ENCODE measurements at regions not wholly inside any gene's neighbourhood (a gene's known extent, or its start where the extent isn't known, plus 50 kb on each side); places are given as distances from the start of the nearest gene placed in this dataset.

GRCh38 chr22:49284931-49285330 lies 542.7 kb downstream of the BRD1 start:
- BruUV-seq (replicated peaks): no TSS peak
- Histone ChIP-seq H3K36me3 (ENCODE audit: low read depth, low read length) (no peaks in the 10 kb centered on the region), H3K9me2 (replicated peaks; ENCODE audit: low read length) (no peaks in the 10 kb centered on the region), H3K4me3 (ENCODE audit: low read length) (no peak overlapping the region), H2AFZ (ENCODE audit: low read length) (no peak overlapping the region), H3F3A (ENCODE audit: low read length, unreplicated experiment) (no peaks in the 10 kb centered on the region), H3K4me1 (ENCODE audit: insufficient read depth, low read length) (no peaks in the 10 kb centered on the region), H3K4me2 (ENCODE audit: low read length) (no peak overlapping the region), H3K9me3 (ENCODE audit: low read length) (no peaks in the 10 kb centered on the region), H3K27me3 (ENCODE audit: low read length) (peaks cover 34% of the 10 kb centered on the region), H3K9ac (ENCODE audit: low read length) (no peak overlapping the region), H3K27ac (ENCODE audit: low read length) (no peak overlapping the region), H4K20me1 (ENCODE audit: low read length) (no peaks in the 10 kb centered on the region), H3K79me2 (ENCODE audit: low read length) (no peaks in the 10 kb centered on the region)
- no peak for ATAC-seq
- intact Hi-C loops (cut with micrococcal nuclease): no loop called here
- no peak for DNase-seq
- ChIA-PET CTCF (no interaction called here), POLR2A (ENCODE audit: unreplicated experiment) (no interaction called here)
- TF ChIP-seq EZH2 (IDR thresholded peaks at IDR 0.05; ENCODE audit: low read length, unreplicated experiment): no peak
- TF ChIP-seq EZH2phosphoT487 (IDR thresholded peaks at IDR 0.05; ENCODE audit: borderline replicate concordance, low read length): no peak
- TF ChIP-seq CTCF (conservative IDR thresholded peaks at IDR 0.05; ENCODE audit: low read depth, low read length): no peak

- Histone ChIP-seq H3K27me3 (ENCODE audit: low read length) (peaks cover 32% of the 10 kb centered on the region), H4K20me1 (ENCODE audit: low read length) (no peaks in the 10 kb centered on the region), H3K4me1 (ENCODE audit: insufficient read depth, low read length) (no peaks in the 10 kb centered on the region), H3K9me3 (ENCODE audit: low read length) (no peaks in the 10 kb centered on the region), H3K4me2 (ENCODE audit: low read length) (no peak overlapping the region), H3K36me3 (ENCODE audit: low read depth, low read length) (no peaks in the 10 kb centered on the region), H3K4me3 (ENCODE audit: low read length) (no peak overlapping the region), H3K9me2 (replicated peaks; ENCODE audit: low read length) (no peaks in the 10 kb centered on the region), H2AFZ (ENCODE audit: low read length) (no peak overlapping the region), H3K79me2 (ENCODE audit: low read length) (no peaks in the 10 kb centered on the region), H3F3A (ENCODE audit: low read length, unreplicated experiment) (no peaks in the 10 kb centered on the region), H3K27ac (ENCODE audit: low read length) (no peak overlapping the region), H3K9ac (ENCODE audit: low read length) (no peak overlapping the region)
- ATAC-seq (no peak), DNase-seq (no peak)
- no peak for TF ChIP-seq EZH2 (IDR thresholded peaks at IDR 0.05; ENCODE audit: low read length, unreplicated experiment)
- no peak for TF ChIP-seq EZH2phosphoT487 (IDR thresholded peaks at IDR 0.05; ENCODE audit: borderline replicate concordance, low read length)
- no peak for TF ChIP-seq CTCF (conservative IDR thresholded peaks at IDR 0.05; ENCODE audit: low read depth, low read length)
- ChIA-PET POLR2A (ENCODE audit: unreplicated experiment) (no interaction called here), CTCF (no interaction called here)
- no TSS peak for BruUV-seq (replicated peaks)
- intact Hi-C loops (cut with micrococcal nuclease): no loop called here
Measured at GRCh38 chr22:49284056-49284784, 543.5 kb downstream of the BRD1 start.

DNA sequence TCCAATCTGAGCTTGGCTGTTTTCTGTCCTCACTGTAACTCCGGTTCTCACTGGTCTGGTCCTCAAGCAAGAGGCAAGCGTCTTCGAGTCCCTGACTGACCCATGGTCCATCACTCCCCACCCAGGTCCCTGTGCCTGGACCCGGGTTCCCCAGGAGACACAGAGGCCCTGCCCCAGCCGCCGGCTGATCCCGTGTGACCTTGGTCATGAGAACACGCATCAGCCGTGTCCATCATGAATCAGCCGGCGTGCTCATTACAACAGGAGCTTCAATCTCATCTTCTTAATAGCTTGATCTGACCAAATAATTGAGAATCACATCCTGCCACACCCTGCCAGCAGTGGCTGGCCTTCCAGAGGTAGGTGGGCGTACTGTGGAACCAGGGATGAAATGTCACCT lies 545.1 kb downstream of the BRD1 start:
- H4K20me1 ChIP-seq (ENCODE audit: low read length): no peaks in the 10 kb centered on the region
- ATAC-seq: no peak
- CTCF ChIA-PET: no interaction called here
- H3K27me3 ChIP-seq (ENCODE audit: low read length): peaks cover 32% of the 10 kb centered on the region
- no peak overlapping the region for H3K4me2 ChIP-seq (ENCODE audit: low read length)
- H2AFZ ChIP-seq (ENCODE audit: low read length): no peak overlapping the region
- TF ChIP-seq EZH2 (IDR thresholded peaks at IDR 0.05; ENCODE audit: low read length, unreplicated experiment) (no peak), EZH2phosphoT487 (IDR thresholded peaks at IDR 0.05; ENCODE audit: borderline replicate concordance, low read length) (no peak), CTCF (conservative IDR thresholded peaks at IDR 0.05; ENCODE audit: low read depth, low read length) (no peak)
- no peaks in the 10 kb centered on the region for H3K9me3 ChIP-seq (ENCODE audit: low read length)
- H3K9ac ChIP-seq (ENCODE audit: low read length): no peak overlapping the region
- no peaks in the 10 kb centered on the region for H3F3A ChIP-seq (ENCODE audit: low read length, unreplicated experiment)
- no peaks in the 10 kb centered on the region for H3K36me3 ChIP-seq (ENCODE audit: low read depth, low read length)
- H3K79me2 ChIP-seq (ENCODE audit: low read length): no peaks in the 10 kb centered on the region
- POLR2A ChIA-PET (ENCODE audit: unreplicated experiment): no interaction called here
- no TSS peak for BruUV-seq (replicated peaks)
- H3K9me2 ChIP-seq (replicated peaks; ENCODE audit: low read length): no peaks in the 10 kb centered on the region
- no peak overlapping the region for H3K4me3 ChIP-seq (ENCODE audit: low read length)
- no peaks in the 10 kb centered on the region for H3K4me1 ChIP-seq (ENCODE audit: insufficient read depth, low read length)
- intact Hi-C loops (cut with micrococcal nuclease): no loop called here
- no peak for DNase-seq
- H3K27ac ChIP-seq (ENCODE audit: low read length): no peak overlapping the region

All from PC-3 (cell line).